ENCODE measurements at regions not wholly inside any gene's neighbourhood (a gene's known extent, or its start where the extent isn't known, plus 50 kb on each side); places are given as distances from the start of the nearest gene placed in this dataset.

- TF ChIP-seq CAMTA2 (CRISPR knock-in tag; IDR thresholded peaks at IDR 0.05; ENCODE audit: borderline replicate concordance) (0 out of 2 replicates have a peak, but pooled peaks have one; percentile 45), ZBTB2 (CRISPR knock-in tag; IDR thresholded peaks at IDR 0.05; ENCODE audit: low read depth) (no peak), RFX5 (IDR thresholded peaks at IDR 0.05; ENCODE audit: low read depth, low read length) (no peak), IRF9 (CRISPR knock-in tag; IDR thresholded peaks at IDR 0.05; ENCODE audit: borderline replicate concordance) (no peak), HOMEZ (CRISPR knock-in tag; IDR thresholded peaks at IDR 0.05; ENCODE audit: low read depth) (peak; percentile 89), PATZ1 (CRISPR knock-in tag; IDR thresholded peaks at IDR 0.05) (peak; percentile 94), PCBP1 (IDR thresholded peaks at IDR 0.05; ENCODE audit: borderline replicate concordance, low read depth, low read length) (no peak), AHDC1 (CRISPR knock-in tag; IDR thresholded peaks at IDR 0.05; ENCODE audit: borderline replicate concordance) (peak; percentile 52; the same call in 1 of the 2 replicates), THYN1 (CRISPR knock-in tag; IDR thresholded peaks at IDR 0.05; ENCODE audit: borderline replicate concordance, low read depth) (no peak), TBX3 (IDR thresholded peaks at IDR 0.05; ENCODE audit: borderline replicate concordance) (no peak), GABPA (IDR thresholded peaks at IDR 0.05; ENCODE audit: low read depth, low read length) (no peak), GABPA (CRISPR knock-in tag; IDR thresholded peaks at IDR 0.05; ENCODE audit: low read depth) (peak; percentile 21; the same call in 1 of the 2 replicates), ZNF354B (CRISPR knock-in tag; IDR thresholded peaks at IDR 0.05) (no peak), TBL1XR1 (IDR thresholded peaks at IDR 0.05; ENCODE audit: borderline replicate concordance, low read length, partially characterized antibody) (no peak), ZNF350 (CRISPR knock-in tag; IDR thresholded peaks at IDR 0.05; ENCODE audit: borderline replicate concordance, low read depth) (peak; percentile 66; the same call in 1 of the 2 replicates), KDM5B (CRISPR knock-in tag; IDR thresholded peaks at IDR 0.05; ENCODE audit: borderline replicate concordance) (peak; percentile 47; the same call in 1 of the 2 replicates)
Observed at GRCh38 chr1:8200317-8201115, 117.4 kb upstream of the SLC45A1 start (continued).
